Body of pancreas (tissue), 4 donors: ENCODE measurements at regions not wholly inside any gene's neighbourhood (a gene's known extent, or its start where the extent isn't known, plus 50 kb on each side); places are given as distances from the start of the nearest gene placed in this dataset.

Experiments
- CTCF ChIP-seq, 7 experiments: fragments of 450-650 bp in 4 of 7; fragments of 200-600 bp in 3 of 7; sonication (generic) in 3 of 7; IDR thresholded peaks; one replicate each; pipeline ENCODE4 v1.5.1; 2016 to 2019; ENCODE audit warnings: antibody characterized with exemption in 7 of 7
- POLR2A ChIP-seq, 3 donors: fragments of 450-650 bp; IDR thresholded peaks; one replicate each; pipeline ENCODE4 v1.6.1; 2016; ENCODE audit warnings: antibody characterized with exemption in 3 of 3, mild to moderate bottlenecking in 2 of 3

GRCh38 chr21:19405326-19405725, 1001.7 kb upstream of the TMPRSS15 start:
- TF ChIP-seq CTCF (IDR thresholded peaks at IDR 0.05) (no peak), POLR2A (IDR thresholded peaks at IDR 0.05) (no peak)
